Thyroid gland (tissue), 4 donors: ENCODE measurements at regions not wholly inside any gene's neighbourhood (a gene's known extent, or its start where the extent isn't known, plus 50 kb on each side); places are given as distances from the start of the nearest gene placed in this dataset.
"Not testable (repeated sequence)": the region's sequence is repeated elsewhere in the genome, so short reads cannot be mapped to it uniquely, and the experiment has no call there.

Source experiments
- POLR2A ChIP-seq, 2 donors: fragments of 450-650 bp; IDR thresholded peaks; one replicate each; pipeline ENCODE4 v1.6.1; 2017; ENCODE audit warnings: antibody characterized with exemption in 2 of 2, mild to moderate bottlenecking in 2 of 2, moderate library complexity in 1 of 2
- TF ChIP-seq, protein P1 (sequence below), 6 experiments: fragments of 200-600 bp in 3 of 6; fragments of 450-650 bp in 3 of 6; sonication (generic) in 3 of 6; IDR thresholded peaks; one replicate each; pipeline ENCODE4 v1.5.1; 2016 to 2019; ENCODE audit warnings: antibody characterized with exemption in 6 of 6, mild to moderate bottlenecking in 2 of 6, inconsistent platforms in 1 of 6, moderate library complexity in 1 of 6

DNA sequence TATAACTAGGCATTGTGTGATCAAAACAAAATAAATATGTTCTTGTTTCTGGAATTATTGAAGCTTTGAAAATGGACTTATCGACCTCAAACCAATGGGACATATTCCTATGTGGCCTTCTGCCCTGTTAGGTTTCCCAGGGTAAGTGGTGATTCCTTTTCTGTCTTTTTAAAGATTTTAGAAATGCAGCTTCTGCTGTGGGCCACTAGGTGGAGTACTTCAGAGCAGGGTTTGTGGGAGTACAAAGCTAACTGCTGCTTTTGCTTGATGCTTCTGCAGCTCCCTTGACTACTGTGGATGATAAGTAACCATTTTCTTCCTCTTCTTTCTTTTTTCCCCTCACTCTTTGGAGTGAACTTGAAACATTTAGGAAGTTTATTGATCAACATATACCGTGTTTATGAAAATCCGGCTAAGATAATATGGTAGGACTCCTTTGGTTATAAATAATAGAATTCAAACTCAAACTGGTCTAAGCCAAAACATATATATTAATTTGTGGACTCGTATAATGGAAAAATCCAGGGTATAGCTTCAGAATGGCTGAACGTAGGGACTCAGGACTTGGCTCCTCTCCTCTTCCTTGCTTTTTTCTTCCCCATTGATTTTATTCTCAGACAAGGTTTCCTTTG, 1737.7 kb upstream of the DEFB115 start:
- TF ChIP-seq, protein P1, sequence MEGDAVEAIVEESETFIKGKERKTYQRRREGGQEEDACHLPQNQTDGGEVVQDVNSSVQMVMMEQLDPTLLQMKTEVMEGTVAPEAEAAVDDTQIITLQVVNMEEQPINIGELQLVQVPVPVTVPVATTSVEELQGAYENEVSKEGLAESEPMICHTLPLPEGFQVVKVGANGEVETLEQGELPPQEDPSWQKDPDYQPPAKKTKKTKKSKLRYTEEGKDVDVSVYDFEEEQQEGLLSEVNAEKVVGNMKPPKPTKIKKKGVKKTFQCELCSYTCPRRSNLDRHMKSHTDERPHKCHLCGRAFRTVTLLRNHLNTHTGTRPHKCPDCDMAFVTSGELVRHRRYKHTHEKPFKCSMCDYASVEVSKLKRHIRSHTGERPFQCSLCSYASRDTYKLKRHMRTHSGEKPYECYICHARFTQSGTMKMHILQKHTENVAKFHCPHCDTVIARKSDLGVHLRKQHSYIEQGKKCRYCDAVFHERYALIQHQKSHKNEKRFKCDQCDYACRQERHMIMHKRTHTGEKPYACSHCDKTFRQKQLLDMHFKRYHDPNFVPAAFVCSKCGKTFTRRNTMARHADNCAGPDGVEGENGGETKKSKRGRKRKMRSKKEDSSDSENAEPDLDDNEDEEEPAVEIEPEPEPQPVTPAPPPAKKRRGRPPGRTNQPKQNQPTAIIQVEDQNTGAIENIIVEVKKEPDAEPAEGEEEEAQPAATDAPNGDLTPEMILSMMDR (IDR thresholded peaks at IDR 0.05), result peak in 1 of 6 experiments; percentile 23
- TF ChIP-seq POLR2A (IDR thresholded peaks at IDR 0.05), result not testable (repeated sequence)
